GM12864 (cell line): ENCODE measurements at regions not wholly inside any gene's neighbourhood (a gene's known extent, or its start where the extent isn't known, plus 50 kb on each side); places are given as distances from the start of the nearest gene placed in this dataset.

Source experiments
- DNase-seq: peaks from one replicate; pipeline ENCODE4 v3.0.0-alpha.2; 2011; ENCODE audit warnings: low read depth
- H3K4me3 ChIP-seq: 2 replicates; pipeline ENCODE4 v1.5.1; 2011; ENCODE audit warnings: mild to moderate bottlenecking, low read depth, low read length, control low read depth
- TF ChIP-seq, protein P1 (sequence below): IDR thresholded peaks from 2 replicates; pipeline ENCODE4 v1.5.1; 2011; ENCODE audit warnings: low read depth, mild to moderate bottlenecking, moderate library complexity, low read length, control low read depth, inconsistent platforms; ENCODE audit errors: missing control alignments

DNA sequence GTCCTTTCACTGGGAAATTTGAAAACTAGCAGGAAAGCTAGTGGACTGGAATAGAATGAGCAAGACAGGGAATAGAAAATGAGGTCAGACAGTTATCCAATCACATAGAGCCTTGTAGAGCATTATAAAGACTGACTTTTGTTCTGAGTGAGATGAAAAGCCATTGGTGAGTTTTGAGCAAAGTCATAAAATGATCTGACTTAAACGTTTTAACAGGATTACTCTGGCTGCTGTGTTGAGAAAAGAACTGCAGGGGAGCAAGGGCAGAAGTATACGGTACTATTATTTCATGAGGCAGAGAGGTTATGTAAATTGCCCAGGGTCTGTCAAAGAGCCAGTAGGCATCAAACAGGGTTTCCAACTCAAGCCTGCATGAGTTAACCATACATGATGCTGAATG, 393.4 kb downstream of the TFEC start:
- H3K4me3 ChIP-seq: no peak overlapping the region
- no peak for DNase-seq
- TF ChIP-seq, protein P1, sequence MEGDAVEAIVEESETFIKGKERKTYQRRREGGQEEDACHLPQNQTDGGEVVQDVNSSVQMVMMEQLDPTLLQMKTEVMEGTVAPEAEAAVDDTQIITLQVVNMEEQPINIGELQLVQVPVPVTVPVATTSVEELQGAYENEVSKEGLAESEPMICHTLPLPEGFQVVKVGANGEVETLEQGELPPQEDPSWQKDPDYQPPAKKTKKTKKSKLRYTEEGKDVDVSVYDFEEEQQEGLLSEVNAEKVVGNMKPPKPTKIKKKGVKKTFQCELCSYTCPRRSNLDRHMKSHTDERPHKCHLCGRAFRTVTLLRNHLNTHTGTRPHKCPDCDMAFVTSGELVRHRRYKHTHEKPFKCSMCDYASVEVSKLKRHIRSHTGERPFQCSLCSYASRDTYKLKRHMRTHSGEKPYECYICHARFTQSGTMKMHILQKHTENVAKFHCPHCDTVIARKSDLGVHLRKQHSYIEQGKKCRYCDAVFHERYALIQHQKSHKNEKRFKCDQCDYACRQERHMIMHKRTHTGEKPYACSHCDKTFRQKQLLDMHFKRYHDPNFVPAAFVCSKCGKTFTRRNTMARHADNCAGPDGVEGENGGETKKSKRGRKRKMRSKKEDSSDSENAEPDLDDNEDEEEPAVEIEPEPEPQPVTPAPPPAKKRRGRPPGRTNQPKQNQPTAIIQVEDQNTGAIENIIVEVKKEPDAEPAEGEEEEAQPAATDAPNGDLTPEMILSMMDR: no peak

DNA sequence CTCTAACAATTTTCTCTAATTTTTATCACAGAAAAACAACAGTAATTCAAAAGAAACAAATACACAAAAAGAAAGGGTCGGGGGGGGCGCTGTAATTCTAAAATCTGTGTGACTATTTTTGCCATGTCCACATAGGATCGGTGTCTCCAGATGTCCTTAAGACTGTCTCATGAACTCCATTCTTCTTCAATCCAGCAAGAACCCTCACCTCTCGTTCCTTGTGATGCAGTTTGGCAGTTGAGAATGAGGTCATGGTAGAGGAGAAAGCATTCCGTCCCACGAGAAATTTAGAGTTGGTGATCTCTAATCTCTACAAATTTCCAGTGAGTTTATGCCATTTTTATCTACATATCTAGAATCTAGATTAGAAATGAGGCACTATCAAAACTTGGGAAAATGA, 394.7 kb downstream of the TFEC start:
- no peak overlapping the region for H3K4me3 ChIP-seq
- TF ChIP-seq, protein P1: no peak
- DNase-seq: no peak

DNA sequence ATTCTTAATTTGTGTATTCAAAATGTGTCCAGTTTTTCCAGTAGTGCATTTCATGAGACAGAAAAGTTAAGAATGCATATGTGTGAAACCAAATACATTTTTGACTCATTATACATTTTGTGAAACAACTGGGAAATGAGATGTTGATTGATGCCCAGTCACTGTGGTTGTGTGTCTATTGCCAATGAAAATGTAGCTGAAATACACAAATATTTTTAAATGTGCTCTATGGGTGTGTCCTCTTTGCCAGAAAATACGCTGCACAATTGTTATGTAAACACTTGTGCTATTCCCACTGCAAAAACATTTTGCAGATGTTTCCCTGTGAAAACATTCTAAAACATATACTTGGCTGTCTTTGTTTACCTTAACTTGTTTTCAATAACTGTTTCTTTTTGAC, 395.2 kb downstream of the TFEC start:
- no peak overlapping the region for H3K4me3 ChIP-seq
- TF ChIP-seq, protein P1: no peak
- DNase-seq: no peak

DNA sequence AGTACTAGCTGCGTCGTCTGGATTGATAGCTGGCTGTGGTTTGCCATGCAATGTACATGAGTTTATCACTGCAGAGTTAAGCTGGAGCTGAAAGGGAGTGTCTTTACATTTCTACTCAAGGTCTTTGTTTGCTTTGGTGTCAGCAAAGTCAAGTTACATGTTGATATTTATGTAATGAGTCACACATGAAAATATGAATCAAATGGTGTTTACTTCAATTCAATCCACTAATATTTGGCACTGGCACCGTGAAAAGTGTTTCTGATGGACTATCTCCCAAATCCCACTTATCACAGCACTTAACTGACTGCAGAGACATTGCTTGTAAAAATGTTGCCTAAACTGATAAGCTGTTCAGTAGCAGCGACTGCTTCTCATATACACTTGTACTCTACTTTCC, 395.9 kb downstream of the TFEC start:
- TF ChIP-seq, protein P1: no peak
- no peak for DNase-seq
- no peak overlapping the region for H3K4me3 ChIP-seq

DNA sequence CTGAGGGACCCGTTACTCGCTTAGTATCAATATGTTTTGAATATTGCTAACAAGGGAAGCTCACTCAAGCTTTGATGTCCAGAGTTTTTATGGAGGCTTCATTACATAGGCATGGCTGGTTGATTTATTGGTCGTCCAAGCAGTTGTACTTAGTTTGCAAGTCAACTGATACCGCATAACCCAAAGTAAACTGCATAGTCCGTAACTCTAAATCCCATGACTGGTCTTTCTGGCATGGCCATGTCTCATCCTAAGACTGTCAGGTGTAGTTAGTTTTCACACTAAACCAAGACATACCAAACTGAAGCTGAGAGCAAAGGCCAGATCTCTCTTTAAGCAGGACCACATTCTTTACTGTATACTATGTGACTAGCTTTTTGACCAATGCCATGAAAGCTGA, 397.9 kb downstream of the TFEC start:
- no peak overlapping the region for H3K4me3 ChIP-seq
- TF ChIP-seq, protein P1: no peak
- DNase-seq: no peak

DNA sequence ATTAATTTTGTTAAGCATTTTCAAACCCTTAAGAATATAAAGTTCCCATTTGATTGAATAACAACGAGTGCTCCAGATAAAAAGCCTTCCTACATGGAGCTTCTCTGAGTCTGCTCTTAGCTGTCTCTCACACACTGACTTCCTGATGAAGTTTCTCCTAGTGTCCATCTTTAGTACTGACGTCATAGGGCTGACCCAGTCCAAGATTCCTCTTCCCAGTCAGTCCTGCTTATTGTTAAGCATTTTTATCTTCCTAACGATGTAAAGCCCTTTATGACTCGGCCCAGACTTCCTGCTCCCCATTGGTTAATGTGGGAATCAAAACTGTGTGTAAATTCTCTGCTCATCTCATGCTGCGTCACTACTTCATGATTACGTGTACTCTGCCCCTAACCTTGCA, 398.8 kb downstream of the TFEC start:
- TF ChIP-seq, protein P1: no peak
- no peak for DNase-seq
- H3K4me3 ChIP-seq: no peak overlapping the region

DNA sequence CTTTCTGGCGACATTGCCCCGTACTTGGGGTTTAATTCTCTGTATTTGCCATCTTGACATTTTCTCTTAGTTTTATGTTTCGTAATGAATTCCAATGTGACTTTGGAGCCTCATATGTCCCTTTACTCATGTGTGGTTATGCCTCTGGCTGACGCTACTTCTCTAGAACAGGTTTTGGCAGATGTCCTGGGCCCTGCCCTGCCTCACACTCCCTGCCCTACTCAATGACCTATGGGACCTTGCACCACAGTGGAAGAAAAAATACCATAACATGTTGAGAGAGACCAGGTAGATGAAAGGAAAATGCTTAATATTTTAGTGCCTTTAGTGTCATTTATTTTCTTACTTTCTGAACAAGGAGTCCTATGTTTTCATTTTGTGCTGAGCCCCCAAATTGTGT, 400.5 kb downstream of the TFEC start:
- H3K4me3 ChIP-seq: no peak overlapping the region
- no peak for DNase-seq
- TF ChIP-seq, protein P1: no peak
